Hypothalamus (tissue), 51 donors: ENCODE measurements at regions not wholly inside any gene's neighbourhood (a gene's known extent, or its start where the extent isn't known, plus 50 kb on each side); places are given as distances from the start of the nearest gene placed in this dataset.
A peak's percentile ranks its signal among the peaks of the same experiment; 100 is the strongest.

Source experiments
- DNase-seq, 51 donors: peaks; one replicate each; lab custom pipeline; 2025; lab: John Stamatoyannopoulos, UW

DNA sequence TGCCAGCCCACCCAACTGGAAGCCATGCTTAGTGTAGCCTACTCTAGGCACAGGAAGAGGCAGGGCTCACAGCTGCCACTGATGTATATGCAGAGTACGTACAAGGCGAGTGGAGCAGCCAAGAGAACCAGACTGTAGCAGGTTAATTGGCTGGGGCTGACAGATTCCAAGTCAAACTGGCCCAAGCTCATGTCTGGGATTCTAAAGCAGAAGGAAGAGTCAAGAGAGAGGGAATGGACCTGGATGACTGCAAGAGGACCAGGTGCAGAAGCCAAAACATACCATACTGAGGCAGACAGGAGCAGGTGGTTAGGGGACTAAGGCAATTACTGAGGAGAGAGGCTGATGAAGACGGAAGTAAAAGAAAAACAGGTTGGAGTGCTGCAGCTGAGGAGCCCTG, 51.3 kb upstream of the LRRN2 start:
- DNase-seq: no peak

DNA sequence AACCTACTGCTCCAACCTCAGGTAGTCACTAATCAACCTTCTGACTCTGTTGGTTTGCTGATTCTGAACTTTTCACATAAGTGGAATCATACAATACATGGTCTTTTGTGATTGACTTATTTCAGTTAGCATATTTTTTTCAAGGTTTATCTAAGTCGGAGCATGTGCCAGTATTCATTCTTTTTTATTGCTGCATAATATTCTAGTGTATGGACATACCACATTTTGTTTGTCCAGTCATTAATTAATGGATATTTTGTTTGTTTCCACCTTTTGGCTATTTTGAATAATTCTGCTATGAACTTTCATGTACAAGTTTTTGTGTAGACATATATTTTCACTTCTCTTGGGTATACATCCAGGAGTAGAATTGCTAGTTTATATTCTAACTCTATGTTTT, 53.0 kb upstream of the LRRN2 start:
- no peak for DNase-seq

DNA sequence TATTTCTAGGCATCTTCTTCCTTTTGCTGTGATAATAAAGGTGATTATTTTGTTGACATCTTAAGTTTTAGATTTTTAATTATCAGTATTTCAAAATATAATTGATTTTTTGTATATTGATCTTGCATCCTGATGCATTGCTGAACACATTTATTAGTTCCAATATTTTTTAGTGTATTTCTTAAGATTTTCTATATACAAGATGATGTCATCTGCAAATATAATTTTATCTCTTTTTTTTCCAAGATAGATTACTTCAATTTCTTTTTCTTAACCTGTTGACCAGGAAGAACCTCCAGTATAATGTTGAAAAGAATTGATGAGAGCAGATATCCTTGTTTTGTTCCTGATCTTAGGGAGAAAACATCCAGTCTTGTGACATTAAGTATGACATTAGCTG, 54.8 kb upstream of the LRRN2 start:
- no peak for DNase-seq

DNA sequence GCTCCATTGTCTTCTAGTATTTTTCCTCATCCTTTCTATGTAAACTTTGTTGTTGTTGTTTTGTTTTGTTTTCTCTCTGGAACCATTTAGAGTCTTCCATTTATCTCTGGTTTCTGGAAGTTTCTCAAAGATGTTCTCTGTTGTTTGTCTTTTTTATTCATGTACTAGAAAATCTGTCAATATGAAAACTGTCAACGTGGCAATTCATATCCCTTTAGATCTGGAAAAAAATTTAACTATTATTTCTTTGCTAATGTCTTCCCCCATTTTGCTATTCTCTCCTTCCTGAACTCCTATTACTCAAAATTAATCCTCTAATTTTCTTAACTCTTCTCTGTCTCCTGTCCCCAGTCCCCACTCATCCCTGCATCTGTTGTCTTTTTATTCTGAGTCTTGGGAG, 55.9 kb upstream of the LRRN2 start:
- no peak for DNase-seq

DNA sequence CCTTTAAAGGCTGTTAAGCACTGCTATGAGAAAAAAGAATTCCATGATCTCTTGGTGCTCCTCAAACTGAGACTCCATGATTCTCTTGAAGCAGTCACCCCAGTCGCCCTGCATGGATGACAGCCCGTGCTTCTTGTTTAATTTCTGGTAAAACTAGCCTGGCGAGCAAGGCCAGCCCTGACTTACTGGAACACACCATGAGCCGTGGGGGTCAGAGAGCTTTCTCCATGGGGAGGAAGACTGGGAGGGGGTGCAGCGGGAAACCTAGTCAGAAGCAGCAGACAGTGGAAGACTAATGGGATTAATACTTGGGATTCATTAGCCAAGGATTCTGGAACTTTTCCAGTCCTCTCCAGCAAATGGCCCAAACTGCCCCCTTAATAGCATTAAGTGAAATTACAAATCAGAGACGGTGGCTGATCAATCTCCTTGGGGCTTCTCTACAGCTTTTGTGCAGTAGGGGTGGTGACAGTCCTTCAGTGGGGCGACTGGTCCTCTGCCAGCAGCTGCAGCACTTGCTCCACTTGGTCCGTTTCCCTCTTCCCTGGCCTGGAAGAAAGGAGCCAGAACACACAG, 57.2 kb upstream of the LRRN2 start:
- peak in 1 of 51 donors; percentile 7 for DNase-seq

DNA sequence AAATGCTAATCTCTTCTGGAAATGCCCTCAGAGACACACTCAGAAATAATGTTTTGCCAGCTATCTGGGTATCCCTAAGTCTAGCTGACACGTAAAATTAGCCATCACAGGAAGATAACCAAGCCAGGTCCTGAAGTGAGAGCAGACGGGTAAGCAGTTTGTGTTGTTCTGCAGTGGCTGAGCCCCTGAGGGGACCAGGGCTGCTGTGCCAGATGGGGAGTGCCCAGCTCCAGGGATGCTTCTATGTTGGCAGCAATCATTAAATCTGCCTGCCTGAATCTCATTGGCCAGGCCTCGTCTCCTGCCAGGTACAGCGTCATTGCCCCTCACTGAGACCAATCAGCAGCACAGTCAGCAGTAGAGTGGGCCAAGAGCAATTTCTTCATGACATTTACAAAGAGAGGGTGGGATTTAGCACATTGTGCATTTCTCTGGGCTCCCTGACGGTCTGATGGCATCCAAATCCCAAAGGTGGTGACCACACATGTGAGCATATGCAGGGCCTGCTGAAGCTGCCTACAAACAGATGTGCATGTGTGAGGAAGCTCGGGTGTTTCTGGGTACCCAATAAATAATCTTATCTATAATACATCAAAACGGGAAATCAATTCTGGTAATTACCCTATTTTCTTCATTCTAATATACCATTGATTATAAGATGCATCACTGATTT, 58.7 kb upstream of the LRRN2 start:
- DNase-seq: no peak

DNA sequence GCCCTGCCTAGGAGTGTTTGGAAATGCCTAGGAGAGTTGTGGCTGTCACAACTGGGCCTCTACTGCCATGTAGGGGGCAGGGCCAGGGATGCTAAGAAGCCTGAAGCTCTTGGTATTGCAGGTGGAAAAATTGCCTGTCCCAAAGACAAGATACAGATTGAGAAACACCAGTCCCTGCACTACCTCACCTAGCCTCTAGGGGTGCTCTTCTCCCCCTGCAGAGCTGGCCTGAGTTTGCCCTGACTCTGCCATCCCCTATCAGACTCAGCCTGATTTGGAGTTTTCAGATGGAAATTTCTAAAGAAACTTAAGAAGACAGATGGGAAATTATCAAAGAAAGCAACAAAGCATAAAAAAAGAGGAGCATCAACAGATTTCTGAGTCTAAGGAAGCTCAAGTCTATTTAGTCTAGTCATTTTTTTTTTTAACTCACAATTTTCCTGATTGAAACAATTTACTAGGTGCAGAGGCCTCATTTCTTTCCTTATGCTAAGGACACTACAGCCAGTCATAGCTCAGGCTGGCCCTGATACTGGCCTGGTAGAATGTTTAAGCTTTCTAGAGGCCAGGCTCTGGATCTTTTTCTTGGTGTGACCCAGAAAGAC, 61.4 kb upstream of the LRRN2 start:
- peak in 8 of 51 donors; percentile 3 to 25 (median 10) for DNase-seq

DNA sequence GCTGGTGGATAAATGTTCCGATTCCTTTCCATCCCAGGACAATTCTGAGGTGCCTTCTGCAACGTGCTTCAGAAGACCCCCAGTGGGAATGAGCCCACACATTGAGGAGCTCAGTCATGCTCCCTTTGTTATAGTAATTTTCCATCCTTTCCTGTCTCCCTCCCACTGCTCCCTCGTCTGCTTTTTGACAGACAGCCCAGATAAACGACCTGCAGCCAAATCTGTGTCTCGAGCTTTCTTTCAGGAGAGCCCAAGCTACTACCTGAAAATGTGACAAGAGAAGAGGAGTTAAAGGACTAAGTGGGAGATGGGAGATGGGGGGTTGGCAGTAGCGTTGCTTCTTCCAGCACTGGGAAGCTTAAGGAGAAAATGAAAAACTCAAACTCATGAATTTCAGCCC, 65.9 kb upstream of the LRRN2 start:
- DNase-seq: no peak

DNA sequence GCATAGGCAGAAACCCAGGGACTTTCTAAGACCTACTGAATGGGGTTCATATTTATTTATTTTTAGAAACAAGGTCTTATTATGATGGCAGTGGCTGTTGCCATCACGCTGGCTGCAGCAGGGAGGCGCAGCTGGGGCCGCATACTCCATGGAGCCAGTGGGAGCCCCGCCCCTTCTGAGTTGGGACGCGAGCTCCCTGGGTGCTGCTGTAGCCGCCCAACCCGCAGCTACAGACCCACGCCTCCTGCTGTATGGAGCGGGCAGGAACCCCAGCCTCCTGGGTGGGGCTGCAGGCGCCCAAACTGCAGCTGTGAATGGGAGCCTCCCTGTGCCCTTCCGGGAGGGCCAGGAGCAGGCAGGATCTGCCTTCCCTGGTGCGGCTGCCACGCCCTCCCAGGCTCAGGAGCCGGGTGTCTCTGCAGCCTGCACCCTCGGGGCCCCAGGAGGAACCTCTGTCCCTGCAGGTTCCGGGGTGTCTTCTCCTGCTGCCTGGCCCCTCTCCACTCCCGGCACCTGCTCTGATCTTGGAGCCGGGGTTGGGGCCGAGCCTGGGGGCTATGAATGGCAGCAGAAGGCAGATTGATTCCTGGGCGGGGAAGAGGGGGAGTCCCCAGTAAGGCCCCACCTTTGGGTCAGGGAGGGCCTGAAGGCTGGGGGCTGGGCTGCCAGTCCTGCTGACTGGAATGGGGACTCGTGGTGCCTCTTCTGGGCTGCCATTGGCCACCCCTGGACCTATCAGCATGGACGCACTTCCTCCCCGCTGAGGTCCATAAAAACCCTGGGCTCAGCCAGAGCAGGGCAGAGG, 66.5 kb upstream of the LRRN2 start:
- DNase-seq: peak in 4 of 51 donors; percentile 7 to 15 (median 10)

DNA sequence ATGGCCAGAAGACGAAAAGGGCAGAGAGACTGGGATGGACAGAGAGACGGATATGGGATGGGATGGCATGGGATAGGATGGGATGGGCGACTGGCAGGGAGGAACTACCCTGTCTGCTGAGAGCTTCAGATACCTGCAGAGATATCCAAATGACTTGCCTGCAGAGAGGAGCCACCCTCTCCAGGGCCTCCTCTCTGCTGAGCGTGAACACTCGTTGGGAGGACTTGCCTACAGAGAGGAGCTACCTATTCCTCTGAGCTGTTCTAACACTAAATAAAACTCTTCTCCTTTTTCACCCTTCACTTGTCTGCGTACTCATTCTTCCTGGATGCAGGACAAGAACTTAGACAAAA, 67.1 kb upstream of the LRRN2 start:
- no peak for DNase-seq

DNA sequence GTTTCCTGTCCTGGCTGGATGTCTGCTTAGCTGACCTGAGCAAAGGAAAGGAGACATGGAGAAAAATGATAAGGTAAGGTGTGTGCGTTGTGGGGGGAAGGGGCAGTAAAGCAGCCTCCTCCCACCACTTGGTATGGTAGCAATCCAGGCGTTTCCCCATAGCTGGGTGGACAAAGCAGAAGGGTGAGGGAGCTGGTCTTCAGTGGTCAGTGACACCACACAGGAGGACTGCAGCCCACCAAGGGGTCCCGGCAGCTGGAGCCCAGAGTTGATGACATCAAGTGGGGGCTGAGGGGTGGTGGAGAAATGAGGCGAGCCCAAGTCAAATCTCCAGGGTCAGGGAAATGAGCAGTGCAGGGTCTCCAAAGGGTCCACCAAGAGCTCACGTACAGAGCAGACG, 69.3 kb upstream of the LRRN2 start:
- no peak for DNase-seq

DNA sequence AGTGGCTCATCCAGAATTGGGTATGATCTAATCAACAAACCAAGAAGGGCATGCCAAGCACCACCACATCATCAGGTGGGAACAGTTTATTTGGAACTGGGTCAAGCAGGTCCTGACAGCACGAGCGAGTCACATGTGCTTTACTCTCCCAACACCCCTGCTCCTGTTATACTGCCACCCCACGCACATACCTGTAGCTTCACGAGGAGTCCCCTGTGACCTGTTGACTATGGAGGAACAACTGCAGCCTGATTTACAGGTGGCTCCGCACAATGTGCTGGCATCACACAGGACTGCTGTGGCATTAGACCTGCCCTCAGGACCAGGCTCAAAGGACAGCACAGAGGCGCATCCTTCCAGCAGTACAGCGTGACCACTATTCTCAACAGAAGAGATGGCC, 70.8 kb upstream of the LRRN2 start:
- no peak for DNase-seq

DNA sequence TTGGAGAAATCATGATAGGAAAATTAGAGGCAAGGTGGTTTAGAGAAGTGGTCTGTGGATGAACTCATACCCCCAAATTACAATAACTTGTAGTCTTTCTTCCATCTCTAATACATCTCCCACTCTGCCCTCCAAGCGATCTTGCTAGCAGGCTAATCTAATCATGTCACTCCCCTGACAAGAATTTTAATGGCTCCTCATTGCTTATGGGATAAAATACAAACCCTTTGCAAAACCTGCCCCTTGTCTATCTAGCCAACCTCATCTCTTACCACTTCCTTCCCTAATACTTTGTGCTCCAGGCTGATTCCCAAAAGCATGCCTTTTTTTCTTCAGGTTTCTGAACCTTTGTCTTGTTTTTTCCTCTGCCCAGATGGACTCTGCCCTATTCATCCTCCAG, 71.3 kb upstream of the LRRN2 start:
- DNase-seq: no peak

DNA sequence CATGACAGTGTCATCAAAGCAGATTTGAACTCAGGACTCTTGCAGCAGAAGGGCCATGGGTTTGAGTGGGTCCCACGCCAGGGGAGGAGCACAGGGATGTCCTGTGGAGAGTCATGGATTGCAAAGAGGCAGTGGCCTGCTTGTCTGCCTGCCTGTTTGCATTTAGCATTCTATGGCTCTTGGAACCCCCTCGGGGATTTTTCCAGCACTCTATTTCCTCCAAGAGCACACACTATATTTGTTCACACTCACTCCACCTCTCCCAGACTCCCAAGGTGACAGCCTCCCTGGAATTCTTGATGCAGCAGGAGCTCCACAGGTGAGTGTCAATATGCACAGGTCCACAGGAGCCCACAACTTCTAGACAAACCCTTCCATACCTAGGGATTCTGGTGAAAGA, 73.1 kb upstream of the LRRN2 start:
- no peak for DNase-seq

DNA sequence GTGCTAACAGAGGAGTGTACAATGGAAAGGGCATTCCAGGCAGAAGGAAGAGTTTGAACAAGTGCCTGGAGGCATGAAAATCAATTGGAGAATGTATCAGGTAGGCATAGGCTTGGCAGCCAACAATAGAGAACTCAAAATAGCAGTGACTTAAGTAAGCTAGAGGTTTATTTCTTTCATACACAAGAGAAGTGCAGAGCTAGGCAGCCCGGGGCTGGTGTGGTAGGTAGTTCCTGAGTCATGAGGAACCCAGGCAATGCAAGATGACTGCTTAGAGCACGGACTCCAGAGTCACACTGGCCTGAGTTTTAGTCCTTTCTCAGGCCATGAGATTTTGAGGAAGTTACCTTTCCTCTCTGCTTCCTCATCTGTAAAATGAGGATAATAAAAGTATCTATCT, 74.8 kb upstream of the LRRN2 start:
- no peak for DNase-seq

DNA sequence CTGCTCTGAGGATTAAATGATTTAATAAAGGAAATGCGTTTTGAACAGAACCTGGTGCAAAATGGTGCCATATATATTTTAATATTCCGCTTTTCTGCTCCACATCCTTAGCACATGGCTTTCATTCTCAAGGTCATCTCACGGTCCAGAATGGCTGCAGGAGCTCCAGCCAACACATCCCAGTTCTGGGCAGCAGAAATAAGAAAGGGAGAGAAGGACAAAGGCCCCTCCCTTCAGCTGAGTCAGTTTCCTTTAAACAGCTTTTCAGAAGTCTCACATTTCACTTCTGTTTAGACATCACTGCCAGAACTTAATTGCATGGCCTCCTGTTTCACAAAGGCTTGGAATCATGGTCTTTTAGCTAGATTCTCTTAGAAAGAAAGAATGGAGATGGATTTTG, 75.2 kb upstream of the LRRN2 start:
- DNase-seq: no peak

DNA sequence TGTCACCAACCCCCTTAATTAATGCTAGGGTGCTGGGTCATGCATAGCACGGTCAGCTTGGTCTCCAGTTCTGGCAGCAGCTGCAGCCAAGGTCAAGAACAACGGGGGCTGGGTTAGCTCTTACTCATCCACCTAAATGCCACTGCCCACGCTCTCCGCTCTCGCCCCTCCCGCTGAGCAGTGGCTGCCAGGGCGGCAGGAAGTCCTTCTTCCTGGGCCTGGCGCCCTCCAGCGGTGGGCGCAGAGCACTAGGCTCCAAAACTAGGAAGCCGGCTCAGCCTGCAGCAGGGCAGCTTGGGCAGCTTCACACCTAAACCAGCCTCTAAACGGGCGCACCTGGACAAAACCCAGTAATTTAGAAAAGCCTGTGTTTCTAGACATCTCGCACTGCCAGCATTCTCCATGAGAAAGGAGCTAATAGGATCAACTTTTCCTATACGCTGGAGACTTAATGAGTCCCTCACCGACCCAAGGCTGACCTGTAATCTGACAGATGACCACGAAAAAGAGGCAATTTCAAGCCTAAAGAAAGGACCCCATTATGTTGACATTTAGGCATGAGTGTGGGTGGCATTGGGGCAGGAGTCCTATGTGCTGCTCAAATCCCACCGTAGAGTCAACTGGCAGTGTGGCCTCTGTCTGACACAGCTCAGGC, 78.4 kb upstream of the LRRN2 start:
- DNase-seq: peak in 47 of 51 donors; percentile 6 to 79 (median 50)

DNA sequence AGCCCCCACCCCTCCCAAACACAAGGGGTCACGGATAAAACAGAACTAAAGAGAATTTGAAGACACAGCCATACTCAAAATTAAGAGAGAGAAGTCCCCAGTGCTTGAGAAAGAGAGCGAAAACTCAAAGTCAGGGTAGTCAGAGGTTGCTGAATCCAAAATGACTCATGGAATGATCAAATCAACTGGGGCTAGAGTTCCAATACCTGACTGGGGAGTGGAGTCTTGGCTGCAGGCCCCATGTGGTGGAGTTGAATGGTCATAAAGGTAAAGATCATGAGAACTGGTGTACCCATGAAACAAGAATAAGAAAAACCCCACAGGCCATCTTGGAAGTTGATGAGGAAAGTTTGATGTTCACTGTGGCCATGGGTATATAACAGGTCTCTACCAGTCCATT, 84.5 kb upstream of the LRRN2 start:
- no peak for DNase-seq

DNA sequence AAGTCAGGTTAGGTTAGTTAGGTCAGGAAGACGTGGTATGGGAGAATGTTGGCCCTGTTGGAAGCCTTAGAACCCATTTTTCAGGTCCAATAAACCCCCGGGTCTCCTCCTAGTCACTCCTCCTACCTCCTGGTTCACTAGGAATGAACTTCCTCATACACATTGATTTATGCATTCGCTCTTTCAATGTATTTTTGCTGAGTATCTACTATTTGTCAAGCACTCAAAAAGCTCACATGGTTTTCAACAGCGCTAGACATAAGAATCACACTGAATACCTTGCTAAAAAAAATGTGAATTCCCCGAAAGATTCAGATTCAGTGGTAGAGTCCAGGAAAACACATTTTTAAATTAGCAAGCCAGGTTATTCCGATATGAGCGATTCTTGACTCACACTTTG, 85.8 kb upstream of the LRRN2 start:
- no peak for DNase-seq

DNA sequence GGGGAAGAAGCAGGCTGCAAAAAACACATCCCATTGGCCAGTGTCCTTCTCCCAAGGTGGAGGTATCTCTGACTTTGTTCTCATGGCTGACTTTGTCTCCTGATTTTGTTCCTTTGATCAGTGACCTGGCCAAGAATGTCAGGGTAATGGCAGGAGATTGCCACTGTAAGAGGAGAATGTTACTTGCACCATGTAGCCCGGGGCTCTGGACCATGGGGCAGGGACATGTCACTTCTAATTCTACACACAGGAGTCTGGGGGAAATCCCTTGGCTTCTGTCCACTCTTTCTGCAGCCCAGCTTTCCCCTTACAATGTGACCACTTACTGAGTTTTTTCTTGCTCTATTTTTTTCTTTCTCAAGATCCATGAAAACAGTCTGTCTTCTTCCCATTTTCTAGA, 87.7 kb upstream of the LRRN2 start:
- no peak for DNase-seq

DNA sequence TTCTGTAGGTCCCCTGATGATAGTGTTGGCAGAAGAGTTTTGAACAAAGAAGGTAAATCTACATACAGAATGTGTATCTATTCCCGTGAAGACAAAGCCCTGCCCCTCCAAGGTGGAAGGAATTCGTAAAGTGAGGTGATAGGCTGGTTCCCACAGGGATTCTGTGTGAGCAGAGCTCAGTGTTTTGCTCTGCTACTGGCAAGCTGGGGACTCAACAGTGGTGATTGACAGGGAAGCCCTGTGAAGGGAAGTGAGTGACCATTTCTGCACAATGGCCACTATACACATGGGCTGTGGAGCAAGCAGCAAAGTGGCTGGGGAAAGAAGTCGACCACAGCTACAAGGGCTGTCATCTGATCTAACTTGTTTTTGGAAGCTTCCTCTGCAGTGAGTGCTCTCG, 90.0 kb upstream of the LRRN2 start:
- DNase-seq: no peak
